Neural progenitor cell (in vitro differentiated cells): ENCODE measurements at regions not wholly inside any gene's neighbourhood (a gene's known extent, or its start where the extent isn't known, plus 50 kb on each side); places are given as distances from the start of the nearest gene placed in this dataset.

Experiments used
- CTCF ChIP-seq: fragments of 200-600 bp; sonication (generic); IDR thresholded peaks from 2 replicates; pipeline ENCODE4 v1.5.1; 2017; ENCODE audit warnings: antibody characterized with exemption, mild to moderate bottlenecking
- EZH2 ChIP-seq: fragments of 200-600 bp; sonication (generic); IDR thresholded peaks from 2 replicates; pipeline ENCODE4 v1.6.1; 2017; ENCODE audit warnings: antibody characterized with exemption, mild to moderate bottlenecking, moderate library complexity

GRCh38 chr22:27454807-27455450, 346.6 kb downstream of the MN1 start:
- TF ChIP-seq CTCF (no peak), EZH2 (no peak)
